SK-N-MC (cell line): ENCODE measurements at regions not wholly inside any gene's neighbourhood (a gene's known extent, or its start where the extent isn't known, plus 50 kb on each side); places are given as distances from the start of the nearest gene placed in this dataset.

Experiments used
- EZH2 ChIP-seq: fragments of 200-600 bp; sonication (generic); IDR thresholded peaks from one replicate; pipeline ENCODE4 v1.6.1; 2017; ENCODE audit warnings: antibody characterized with exemption
- FOXP2 ChIP-seq: optimal IDR thresholded peaks from 2 replicates; pipeline ENCODE3; 2011; ENCODE audit warnings: mild to moderate bottlenecking, moderate library complexity; ENCODE audit not compliant: insufficient read depth; ENCODE audit errors: extremely low read length, control extremely low read depth
- POLR2AphosphoS5 ChIP-seq: IDR thresholded peaks from 2 replicates; pipeline ENCODE4 v1.6.1; 2012; ENCODE audit warnings: mild to moderate bottlenecking, low read depth, low read length, borderline replicate concordance

- TF ChIP-seq POLR2AphosphoS5 (no peak), EZH2 (no peak), FOXP2 (no peak)
Measured at GRCh38 chr6:92667843-92668242, 751.5 kb downstream of the EPHA7 start.
